Neural cell (in vitro differentiated cells): ENCODE measurements at regions not wholly inside any gene's neighbourhood (a gene's known extent, or its start where the extent isn't known, plus 50 kb on each side); places are given as distances from the start of the nearest gene placed in this dataset.

Source experiments
- CTCF ChIP-seq: fragments of 450-650 bp; IDR thresholded peaks from 2 replicates; pipeline ENCODE4 v1.5.1; 2014; ENCODE audit warnings: antibody characterized with exemption, mild to moderate bottlenecking, moderate library complexity; ENCODE audit not compliant: poor library complexity, severe bottlenecking
- EP300 ChIP-seq: fragments of 450-650 bp; conservative IDR thresholded peaks from 2 replicates; pipeline ENCODE4 v1.6.1; 2014; ENCODE audit warnings: antibody characterized with exemption, mild to moderate bottlenecking, moderate library complexity; ENCODE audit not compliant: poor library complexity, severe bottlenecking
- EZH2 ChIP-seq: fragments of 200-600, 300-800 bp; shearing (Covaris generic), sonication (generic); IDR thresholded peaks from 2 replicates; pipeline ENCODE4 v1.6.1; 2014; ENCODE audit warnings: antibody characterized with exemption, low read length, borderline replicate concordance, mild to moderate bottlenecking; ENCODE audit not compliant: insufficient read depth, poor library complexity, severe bottlenecking
- MXI1 ChIP-seq: fragments of 450-650 bp; conservative IDR thresholded peaks from 2 replicates; pipeline ENCODE4 v1.6.1; 2014; ENCODE audit warnings: antibody characterized with exemption, mild to moderate bottlenecking; ENCODE audit not compliant: poor library complexity, severe bottlenecking
- RAD21 ChIP-seq: fragments of 450-650 bp; conservative IDR thresholded peaks from 2 replicates; pipeline ENCODE4 v1.6.1; 2014; ENCODE audit warnings: antibody characterized with exemption, mild to moderate bottlenecking, moderate library complexity
- TF ChIP-seq, protein P1 (sequence below): IDR thresholded peaks from 2 replicates; pipeline ENCODE4 v1.6.1; 2012; ENCODE audit warnings: borderline replicate concordance

DNA sequence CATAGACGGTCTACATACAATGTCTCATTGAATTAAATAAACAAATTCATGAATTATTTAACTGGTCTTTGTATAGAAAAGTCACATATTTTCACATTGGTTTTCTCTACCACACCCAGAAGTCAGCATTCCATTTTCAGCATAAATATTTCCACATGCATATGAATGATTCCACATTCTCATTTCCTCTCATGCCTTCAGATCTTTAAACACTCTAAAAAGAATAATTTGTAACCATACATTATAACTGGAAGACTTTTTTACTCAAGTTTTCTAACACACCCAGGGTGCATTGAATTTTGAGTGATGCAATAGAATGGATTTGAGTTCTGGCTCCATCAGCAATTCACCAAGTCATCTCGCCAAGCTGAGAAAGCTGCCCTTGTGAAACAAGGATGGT is 501.8 kb upstream of the TENM4 start:
- no peak for TF ChIP-seq CTCF
- no peak for TF ChIP-seq EZH2
- TF ChIP-seq EP300, result no peak
- no peak for TF ChIP-seq MXI1
- TF ChIP-seq, protein P1, sequence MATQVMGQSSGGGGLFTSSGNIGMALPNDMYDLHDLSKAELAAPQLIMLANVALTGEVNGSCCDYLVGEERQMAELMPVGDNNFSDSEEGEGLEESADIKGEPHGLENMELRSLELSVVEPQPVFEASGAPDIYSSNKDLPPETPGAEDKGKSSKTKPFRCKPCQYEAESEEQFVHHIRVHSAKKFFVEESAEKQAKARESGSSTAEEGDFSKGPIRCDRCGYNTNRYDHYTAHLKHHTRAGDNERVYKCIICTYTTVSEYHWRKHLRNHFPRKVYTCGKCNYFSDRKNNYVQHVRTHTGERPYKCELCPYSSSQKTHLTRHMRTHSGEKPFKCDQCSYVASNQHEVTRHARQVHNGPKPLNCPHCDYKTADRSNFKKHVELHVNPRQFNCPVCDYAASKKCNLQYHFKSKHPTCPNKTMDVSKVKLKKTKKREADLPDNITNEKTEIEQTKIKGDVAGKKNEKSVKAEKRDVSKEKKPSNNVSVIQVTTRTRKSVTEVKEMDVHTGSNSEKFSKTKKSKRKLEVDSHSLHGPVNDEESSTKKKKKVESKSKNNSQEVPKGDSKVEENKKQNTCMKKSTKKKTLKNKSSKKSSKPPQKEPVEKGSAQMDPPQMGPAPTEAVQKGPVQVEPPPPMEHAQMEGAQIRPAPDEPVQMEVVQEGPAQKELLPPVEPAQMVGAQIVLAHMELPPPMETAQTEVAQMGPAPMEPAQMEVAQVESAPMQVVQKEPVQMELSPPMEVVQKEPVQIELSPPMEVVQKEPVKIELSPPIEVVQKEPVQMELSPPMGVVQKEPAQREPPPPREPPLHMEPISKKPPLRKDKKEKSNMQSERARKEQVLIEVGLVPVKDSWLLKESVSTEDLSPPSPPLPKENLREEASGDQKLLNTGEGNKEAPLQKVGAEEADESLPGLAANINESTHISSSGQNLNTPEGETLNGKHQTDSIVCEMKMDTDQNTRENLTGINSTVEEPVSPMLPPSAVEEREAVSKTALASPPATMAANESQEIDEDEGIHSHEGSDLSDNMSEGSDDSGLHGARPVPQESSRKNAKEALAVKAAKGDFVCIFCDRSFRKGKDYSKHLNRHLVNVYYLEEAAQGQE, result no peak
- no peak for TF ChIP-seq RAD21
